ENCODE measurements at regions not wholly inside any gene's neighbourhood (a gene's known extent, or its start where the extent isn't known, plus 50 kb on each side); places are given as distances from the start of the nearest gene placed in this dataset.

DNA sequence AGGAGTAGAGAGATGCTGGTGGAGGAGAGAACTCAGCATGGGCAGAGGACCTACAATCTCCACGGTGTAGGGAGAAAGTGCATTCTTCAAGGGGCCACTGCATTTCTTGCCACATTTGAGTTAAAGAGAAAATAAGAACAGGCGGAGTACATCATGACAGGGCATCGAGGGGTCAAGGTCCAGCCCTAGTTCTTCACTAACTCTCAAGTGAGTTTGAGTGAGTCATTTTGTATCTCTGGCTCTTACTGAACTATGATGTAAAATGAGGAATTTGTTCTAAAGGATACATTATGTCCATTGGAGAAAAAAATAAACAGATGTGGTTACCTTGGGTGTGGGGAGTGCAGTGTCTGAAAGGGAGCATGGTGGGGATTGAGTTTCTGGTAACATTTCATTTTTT is 182.9 kb downstream of the XPNPEP1 start:
- BruUV-seq (replicated peaks) = no TSS peak
- H3K4me1 ChIP-seq (ENCODE audit: control insufficient read depth in 1 of 2, insufficient read depth in 2 of 2, low read length in 2 of 2) = no peaks in the 10 kb centered on the region
- H4K20me1 ChIP-seq (ENCODE audit: insufficient read depth) = no peaks in the 10 kb centered on the region
- H3K36me3 ChIP-seq (ENCODE audit: control insufficient read depth in 1 of 2, insufficient read depth in 2 of 2, low read length in 2 of 2) = no peaks in the 10 kb centered on the region
- H3K9ac ChIP-seq (ENCODE audit: low read length) = no peak overlapping the region
- no peak for ATAC-seq
- no peak overlapping the region for H2AFZ ChIP-seq (ENCODE audit: low read depth, low read length, poor library complexity, severe bottlenecking)
- RAD21 ChIA-PET (ENCODE audit: low non-redundant PET in 1 of 2, low total read pairs in 2 of 2, uncharacterized antibody in 2 of 2, unreplicated experiment in 2 of 2) = no interaction called here
- intact Hi-C loops (cut with micrococcal nuclease) = no loop called here
- no peaks in the 10 kb centered on the region for H3K9me3 ChIP-seq (ENCODE audit: control insufficient read depth in 1 of 2, insufficient read depth in 1 of 2, low read depth in 1 of 2, low read length in 2 of 2)
- no peaks in the 10 kb centered on the region for H3K9me2 ChIP-seq (ENCODE audit: insufficient read depth)
- CTCF ChIA-PET = no interaction called here
- H3K79me2 ChIP-seq (ENCODE audit: insufficient read depth, low read length) = no peaks in the 10 kb centered on the region
- DNase-seq (ENCODE audit: low read depth, low spot score) = no peak
- H3K27ac ChIP-seq (ENCODE audit: low read depth, low read length) = no peak overlapping the region
- POLR2A ChIA-PET = no interaction called here
- H3K4me2 ChIP-seq (ENCODE audit: low read length) = no peak overlapping the region
- no peak overlapping the region for H3K4me3 ChIP-seq (replicated peaks in 1 of 2; ENCODE audit: low read depth in 1 of 2, low read length in 2 of 2)
- TF ChIP-seq ELF1 (IDR thresholded peaks at IDR 0.05; ENCODE audit: borderline replicate concordance, low read depth) (no peak), TCF7L2 (IDR thresholded peaks at IDR 0.05; ENCODE audit: borderline replicate concordance, extremely low read depth, insufficient read depth, insufficient read length) (no peak)
- 0 out of 2 replicates have a peak, but pooled peaks cover 3% of the 10 kb centered on the region for H3K27me3 ChIP-seq (ENCODE audit: insufficient read depth, low read length)

DNA sequence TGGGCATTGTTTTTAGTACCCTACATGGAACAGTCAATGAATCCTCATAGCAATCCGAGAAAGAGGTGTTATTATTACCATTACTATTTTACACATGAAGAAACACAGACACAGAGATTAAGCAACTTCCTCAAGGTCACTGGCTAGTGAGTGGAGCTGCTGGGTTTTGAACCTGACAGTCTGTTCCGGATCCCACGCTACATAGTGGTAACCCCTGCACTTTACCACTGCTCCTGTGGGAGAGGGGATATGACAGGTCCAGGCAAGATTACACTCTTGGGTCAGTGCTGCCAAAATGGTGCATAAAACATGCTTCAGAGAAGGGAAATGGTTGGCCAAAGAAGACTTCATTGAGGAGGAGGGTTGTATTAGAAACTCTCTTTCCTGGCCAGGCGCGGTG is 185.7 kb downstream of the XPNPEP1 start:
- DNase-seq (ENCODE audit: low read depth, low spot score) = no peak
- H3K9ac ChIP-seq (ENCODE audit: low read length) = no peak overlapping the region
- POLR2A ChIA-PET = no interaction called here
- CTCF ChIA-PET = no interaction called here
- H3K36me3 ChIP-seq (ENCODE audit: control insufficient read depth in 1 of 2, insufficient read depth in 2 of 2, low read length in 2 of 2) = no peaks in the 10 kb centered on the region
- no peaks in the 10 kb centered on the region for H3K27me3 ChIP-seq (ENCODE audit: insufficient read depth, low read length)
- H2AFZ ChIP-seq (ENCODE audit: low read depth, low read length, poor library complexity, severe bottlenecking) = no peak overlapping the region
- no TSS peak for BruUV-seq (replicated peaks)
- TF ChIP-seq EGR1 (IDR thresholded peaks at IDR 0.05; ENCODE audit: low read depth) (no peak), ZNF274 (IDR thresholded peaks at IDR 0.05; ENCODE audit: low read depth, low read length) (no peak), CEBPB (IDR thresholded peaks at IDR 0.05; ENCODE audit: low read depth) (no peak), RAD21 (IDR thresholded peaks at IDR 0.05; ENCODE audit: low read depth) (no peak), POLR2A (IDR thresholded peaks at IDR 0.05; ENCODE audit: borderline replicate concordance, extremely low read depth, insufficient read depth, insufficient read length) (no peak), EZH2phosphoT487 (IDR thresholded peaks at IDR 0.05; ENCODE audit: borderline replicate concordance) (no peak), SIN3A (IDR thresholded peaks at IDR 0.05; ENCODE audit: low read depth) (no peak), TCF7L2 (IDR thresholded peaks at IDR 0.05; ENCODE audit: borderline replicate concordance, extremely low read depth, insufficient read depth, insufficient read length) (no peak), YY1 (IDR thresholded peaks at IDR 0.05; ENCODE audit: extremely low read depth, insufficient replicate concordance, low read depth, low read length) (no peak), POLR2AphosphoS5 (IDR thresholded peaks at IDR 0.05; ENCODE audit: low read depth, low read length) (no peak), FOSL1 (IDR thresholded peaks at IDR 0.05; ENCODE audit: low read depth) (no peak)
- TF ChIP-seq, protein P1, sequence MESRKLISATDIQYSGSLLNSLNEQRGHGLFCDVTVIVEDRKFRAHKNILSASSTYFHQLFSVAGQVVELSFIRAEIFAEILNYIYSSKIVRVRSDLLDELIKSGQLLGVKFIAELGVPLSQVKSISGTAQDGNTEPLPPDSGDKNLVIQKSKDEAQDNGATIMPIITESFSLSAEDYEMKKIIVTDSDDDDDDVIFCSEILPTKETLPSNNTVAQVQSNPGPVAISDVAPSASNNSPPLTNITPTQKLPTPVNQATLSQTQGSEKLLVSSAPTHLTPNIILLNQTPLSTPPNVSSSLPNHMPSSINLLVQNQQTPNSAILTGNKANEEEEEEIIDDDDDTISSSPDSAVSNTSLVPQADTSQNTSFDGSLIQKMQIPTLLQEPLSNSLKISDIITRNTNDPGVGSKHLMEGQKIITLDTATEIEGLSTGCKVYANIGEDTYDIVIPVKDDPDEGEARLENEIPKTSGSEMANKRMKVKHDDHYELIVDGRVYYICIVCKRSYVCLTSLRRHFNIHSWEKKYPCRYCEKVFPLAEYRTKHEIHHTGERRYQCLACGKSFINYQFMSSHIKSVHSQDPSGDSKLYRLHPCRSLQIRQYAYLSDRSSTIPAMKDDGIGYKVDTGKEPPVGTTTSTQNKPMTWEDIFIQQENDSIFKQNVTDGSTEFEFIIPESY (IDR thresholded peaks at IDR 0.05; ENCODE audit: extremely low read depth, insufficient replicate concordance, low read length) = no peak
- TF ChIP-seq, protein P2, sequence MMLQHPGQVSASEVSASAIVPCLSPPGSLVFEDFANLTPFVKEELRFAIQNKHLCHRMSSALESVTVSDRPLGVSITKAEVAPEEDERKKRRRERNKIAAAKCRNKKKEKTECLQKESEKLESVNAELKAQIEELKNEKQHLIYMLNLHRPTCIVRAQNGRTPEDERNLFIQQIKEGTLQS (IDR thresholded peaks at IDR 0.05) = no peak
- TF ChIP-seq, protein P3, sequence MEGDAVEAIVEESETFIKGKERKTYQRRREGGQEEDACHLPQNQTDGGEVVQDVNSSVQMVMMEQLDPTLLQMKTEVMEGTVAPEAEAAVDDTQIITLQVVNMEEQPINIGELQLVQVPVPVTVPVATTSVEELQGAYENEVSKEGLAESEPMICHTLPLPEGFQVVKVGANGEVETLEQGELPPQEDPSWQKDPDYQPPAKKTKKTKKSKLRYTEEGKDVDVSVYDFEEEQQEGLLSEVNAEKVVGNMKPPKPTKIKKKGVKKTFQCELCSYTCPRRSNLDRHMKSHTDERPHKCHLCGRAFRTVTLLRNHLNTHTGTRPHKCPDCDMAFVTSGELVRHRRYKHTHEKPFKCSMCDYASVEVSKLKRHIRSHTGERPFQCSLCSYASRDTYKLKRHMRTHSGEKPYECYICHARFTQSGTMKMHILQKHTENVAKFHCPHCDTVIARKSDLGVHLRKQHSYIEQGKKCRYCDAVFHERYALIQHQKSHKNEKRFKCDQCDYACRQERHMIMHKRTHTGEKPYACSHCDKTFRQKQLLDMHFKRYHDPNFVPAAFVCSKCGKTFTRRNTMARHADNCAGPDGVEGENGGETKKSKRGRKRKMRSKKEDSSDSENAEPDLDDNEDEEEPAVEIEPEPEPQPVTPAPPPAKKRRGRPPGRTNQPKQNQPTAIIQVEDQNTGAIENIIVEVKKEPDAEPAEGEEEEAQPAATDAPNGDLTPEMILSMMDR (IDR thresholded peaks at IDR 0.05 in 2 of 3, conservative IDR thresholded peaks at IDR 0.05 in 1 of 3; ENCODE audit: borderline replicate concordance in 1 of 3, insufficient read depth in 1 of 3, low read depth in 2 of 3, low read length in 2 of 3) = no peak
- TF ChIP-seq, protein P4, sequence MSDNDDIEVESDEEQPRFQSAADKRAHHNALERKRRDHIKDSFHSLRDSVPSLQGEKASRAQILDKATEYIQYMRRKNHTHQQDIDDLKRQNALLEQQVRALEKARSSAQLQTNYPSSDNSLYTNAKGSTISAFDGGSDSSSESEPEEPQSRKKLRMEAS (IDR thresholded peaks at IDR 0.05) = no peak
- ATAC-seq = no peak
- H3K4me2 ChIP-seq (ENCODE audit: low read length) = no peak overlapping the region
- no peak overlapping the region for H3K27ac ChIP-seq (ENCODE audit: low read depth, low read length)
- H3K79me2 ChIP-seq (ENCODE audit: insufficient read depth, low read length) = no peaks in the 10 kb centered on the region
- RAD21 ChIA-PET (ENCODE audit: low non-redundant PET in 1 of 2, low total read pairs in 2 of 2, uncharacterized antibody in 2 of 2, unreplicated experiment in 2 of 2) = no interaction called here
- H3K9me3 ChIP-seq (ENCODE audit: control insufficient read depth in 1 of 2, insufficient read depth in 1 of 2, low read depth in 1 of 2, low read length in 2 of 2) = no peaks in the 10 kb centered on the region
- H3K4me1 ChIP-seq (ENCODE audit: control insufficient read depth in 1 of 2, insufficient read depth in 2 of 2, low read length in 2 of 2) = no peaks in the 10 kb centered on the region
- no peaks in the 10 kb centered on the region for H4K20me1 ChIP-seq (ENCODE audit: insufficient read depth)
- H3K9me2 ChIP-seq (ENCODE audit: insufficient read depth) = no peaks in the 10 kb centered on the region
- intact Hi-C loops (cut with micrococcal nuclease) = no loop called here
- no peak overlapping the region for H3K4me3 ChIP-seq (replicated peaks in 1 of 2; ENCODE audit: low read depth in 1 of 2, low read length in 2 of 2)

All from HCT116 (cell line).